HG02763 (cell line): ENCODE measurements at regions not wholly inside any gene's neighbourhood (a gene's known extent, or its start where the extent isn't known, plus 50 kb on each side); places are given as distances from the start of the nearest gene placed in this dataset.
"Not testable (repeated sequence)": the region's sequence is repeated elsewhere in the genome, so short reads cannot be mapped to it uniquely, and the experiment has no call there.

Source experiments
- ATAC-seq: cut with Tn5 transposase; IDR thresholded peaks from one replicate; pipeline ENCODE4 v1.9.1; 2021; ENCODE audit warnings: mild to moderate bottlenecking, moderate library complexity; ENCODE audit not compliant: unreplicated experiment

GRCh38 chr3:191813245-191813644 lies 352.3 kb downstream of the PYDC2 start:
- ATAC-seq: no peak

- ATAC-seq: no peak
These were observed 387.9 kb downstream of the PYDC2 start for GRCh38 chr3:191848818-191849217.

GRCh38 chr3:191859531-191859930 lies 398.6 kb downstream of the PYDC2 start:
- no peak for ATAC-seq

GRCh38 chr3:191869738-191870415 lies 408.9 kb downstream of the PYDC2 start:
- ATAC-seq: no peak

- no peak for ATAC-seq
These were observed 412.8 kb downstream of the PYDC2 start for GRCh38 chr3:191873736-191874135.

GRCh38 chr3:191882289-191882688 lies 421.3 kb downstream of the PYDC2 start:
- no peak for ATAC-seq

- no peak for ATAC-seq
These were observed 423.2 kb downstream of the PYDC2 start for GRCh38 chr3:191884132-191884531.

- ATAC-seq: no peak
These were observed 428.1 kb downstream of the PYDC2 start for GRCh38 chr3:191889106-191889505.

GRCh38 chr3:191889756-191890155 lies 428.8 kb downstream of the PYDC2 start:
- no peak for ATAC-seq

GRCh38 chr3:191894406-191894805 lies 433.4 kb downstream of the PYDC2 start:
- no peak for ATAC-seq

- ATAC-seq: no peak
These were observed 440.8 kb downstream of the PYDC2 start for GRCh38 chr3:191901741-191902140.

GRCh38 chr3:191912616-191913204 lies 451.7 kb downstream of the PYDC2 start:
- no peak for ATAC-seq

GRCh38 chr3:191915712-191916111 lies 454.7 kb downstream of the PYDC2 start:
- ATAC-seq: no peak

GRCh38 chr3:191919491-191920026 lies 458.6 kb downstream of the PYDC2 start:
- no peak for ATAC-seq

- no peak for ATAC-seq
These were observed 461.6 kb downstream of the PYDC2 start for GRCh38 chr3:191922570-191922969.

- ATAC-seq: not testable (repeated sequence)
These were observed 466.3 kb downstream of the PYDC2 start for GRCh38 chr3:191927183-191927817.

GRCh38 chr3:191927998-191928397 lies 467.0 kb downstream of the PYDC2 start:
- not testable (repeated sequence) for ATAC-seq

- no peak for ATAC-seq
These were observed 483.9 kb downstream of the PYDC2 start for GRCh38 chr3:191944835-191945234.

GRCh38 chr3:191952186-191952585 lies 491.2 kb downstream of the PYDC2 start:
- no peak for ATAC-seq

- ATAC-seq: no peak
These were observed 491.6 kb downstream of the PYDC2 start for GRCh38 chr3:191952609-191953008.

GRCh38 chr3:191958980-191959671 lies 498.2 kb downstream of the PYDC2 start:
- ATAC-seq: peak; percentile 59
